Peyer's patch (tissue), 4 donors: ENCODE measurements at regions not wholly inside any gene's neighbourhood (a gene's known extent, or its start where the extent isn't known, plus 50 kb on each side); places are given as distances from the start of the nearest gene placed in this dataset.

Source experiments
- POLR2A ChIP-seq, 2 donors: fragments of 450-650 bp; IDR thresholded peaks; one replicate each; pipeline ENCODE4 v1.5.1; 2017; ENCODE audit warnings: antibody characterized with exemption in 2 of 2, mild to moderate bottlenecking in 2 of 2, moderate library complexity in 2 of 2
- TF ChIP-seq, protein P1 (sequence below), 6 experiments: fragments of 450-650 bp in 4 of 6; fragments of 200-600 bp in 2 of 6; sonication (generic) in 1 of 6; IDR thresholded peaks; one replicate each; pipeline ENCODE4 v1.5.1; 2017 to 2019; ENCODE audit warnings: antibody characterized with exemption in 6 of 6, mild to moderate bottlenecking in 3 of 6, moderate library complexity in 1 of 6

DNA sequence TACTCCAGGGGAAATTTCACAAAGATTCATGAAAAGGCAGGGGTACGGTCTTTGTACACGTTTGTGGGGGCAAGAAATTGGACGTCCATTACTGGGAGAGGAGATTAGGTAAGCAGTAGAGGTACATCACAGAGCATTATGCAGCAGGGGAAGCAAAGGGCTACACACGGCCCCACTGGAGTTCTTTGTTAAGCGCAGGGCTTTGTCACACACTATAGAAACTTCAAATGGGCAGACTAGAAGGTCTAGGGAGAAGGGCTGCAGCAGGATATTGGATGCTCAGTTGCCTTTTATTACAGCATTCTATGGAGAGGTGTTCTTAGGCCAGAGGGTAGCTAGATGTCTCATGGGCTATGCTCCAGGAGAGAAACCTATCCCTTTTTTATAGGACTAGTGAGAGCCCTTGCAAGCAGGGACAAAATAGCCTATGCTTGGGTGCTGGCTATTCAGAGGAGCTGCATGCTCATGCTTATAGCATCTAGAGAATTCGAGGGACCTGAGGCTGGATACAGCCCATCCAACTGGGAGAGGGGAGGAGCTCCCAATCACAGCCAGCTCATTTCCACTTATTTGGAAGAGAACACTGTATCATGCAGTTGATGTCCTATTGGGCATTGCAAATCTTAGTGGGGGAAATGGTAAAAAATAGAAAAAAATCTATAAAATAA lies 506.4 kb upstream of the ADAMTS9 start:
- TF ChIP-seq, protein P1, sequence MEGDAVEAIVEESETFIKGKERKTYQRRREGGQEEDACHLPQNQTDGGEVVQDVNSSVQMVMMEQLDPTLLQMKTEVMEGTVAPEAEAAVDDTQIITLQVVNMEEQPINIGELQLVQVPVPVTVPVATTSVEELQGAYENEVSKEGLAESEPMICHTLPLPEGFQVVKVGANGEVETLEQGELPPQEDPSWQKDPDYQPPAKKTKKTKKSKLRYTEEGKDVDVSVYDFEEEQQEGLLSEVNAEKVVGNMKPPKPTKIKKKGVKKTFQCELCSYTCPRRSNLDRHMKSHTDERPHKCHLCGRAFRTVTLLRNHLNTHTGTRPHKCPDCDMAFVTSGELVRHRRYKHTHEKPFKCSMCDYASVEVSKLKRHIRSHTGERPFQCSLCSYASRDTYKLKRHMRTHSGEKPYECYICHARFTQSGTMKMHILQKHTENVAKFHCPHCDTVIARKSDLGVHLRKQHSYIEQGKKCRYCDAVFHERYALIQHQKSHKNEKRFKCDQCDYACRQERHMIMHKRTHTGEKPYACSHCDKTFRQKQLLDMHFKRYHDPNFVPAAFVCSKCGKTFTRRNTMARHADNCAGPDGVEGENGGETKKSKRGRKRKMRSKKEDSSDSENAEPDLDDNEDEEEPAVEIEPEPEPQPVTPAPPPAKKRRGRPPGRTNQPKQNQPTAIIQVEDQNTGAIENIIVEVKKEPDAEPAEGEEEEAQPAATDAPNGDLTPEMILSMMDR (IDR thresholded peaks at IDR 0.05), result no peak
- TF ChIP-seq POLR2A (IDR thresholded peaks at IDR 0.05), result no peak
